ENCODE measurements at regions not wholly inside any gene's neighbourhood (a gene's known extent, or its start where the extent isn't known, plus 50 kb on each side); places are given as distances from the start of the nearest gene placed in this dataset.

DNA sequence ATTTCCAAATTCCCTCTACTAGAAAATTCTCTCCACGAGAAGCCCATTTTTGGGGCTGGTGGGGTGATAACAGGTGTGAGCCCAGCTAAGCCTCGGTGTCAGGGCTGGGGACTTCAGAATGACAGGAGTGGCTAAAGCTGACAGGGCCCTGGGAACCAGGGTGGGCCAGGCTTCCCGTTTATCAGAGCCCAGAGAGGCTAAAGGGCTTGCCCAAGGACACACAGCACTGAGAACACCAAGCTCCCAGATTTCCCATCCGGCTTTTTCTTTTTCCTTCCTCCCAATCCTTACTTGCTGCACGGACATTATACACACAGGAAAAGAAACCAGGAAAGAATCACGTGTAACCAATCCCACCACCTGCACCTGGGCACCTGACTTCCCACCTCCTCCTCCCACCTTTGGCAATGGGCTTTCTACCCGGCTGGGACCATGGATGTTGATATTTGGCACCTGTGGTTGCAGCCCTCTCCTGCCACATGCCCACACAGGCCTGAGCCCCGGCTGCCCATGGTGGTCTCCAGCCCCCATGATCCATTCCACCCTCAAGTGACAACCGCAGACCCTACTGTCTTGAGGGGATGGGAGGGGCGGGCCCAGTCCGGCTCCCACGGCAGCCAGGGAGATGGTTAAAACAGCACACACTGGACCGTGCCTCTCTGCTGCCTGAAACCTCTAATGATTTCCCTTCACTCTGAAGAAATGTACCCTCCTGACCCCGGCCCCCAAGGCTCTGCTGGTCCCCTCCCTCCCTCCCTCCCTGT, 78.9 kb downstream of the ENGASE start:
- TF ChIP-seq CTCF (optimal IDR thresholded peaks at IDR 0.05 in 1 of 3, IDR thresholded peaks at IDR 0.05 in 1 of 3, conservative IDR thresholded peaks at IDR 0.05 in 1 of 3; ENCODE audit: extremely low read depth in 1 of 3, insufficient read depth in 2 of 3, low read length in 3 of 3) (no peak), EZH2 (IDR thresholded peaks at IDR 0.05; ENCODE audit: low read length) (no peak)

All from keratinocyte (primary cell).